Mesothelial cell of epicardium (in vitro differentiated cells): ENCODE measurements at regions not wholly inside any gene's neighbourhood (a gene's known extent, or its start where the extent isn't known, plus 50 kb on each side); places are given as distances from the start of the nearest gene placed in this dataset.

Experiments
- DNase-seq, 2 experiments: peaks; one replicate each; pipeline ENCODE4 v3.0.0; 2021; ENCODE audit warnings: low spot score in 2 of 2; ENCODE audit not compliant: unreplicated experiment in 2 of 2
- H3K27ac Mint-ChIP-seq: 2 replicates; pipeline ENCODE4 v1.8.0; 2021; ENCODE audit warnings: mixed read lengths
- H3K27me3 Mint-ChIP-seq: 2 replicates; pipeline ENCODE4 v1.8.0; 2021; ENCODE audit warnings: low read depth, mixed read lengths
- H3K36me3 Mint-ChIP-seq: 2 replicates; pipeline ENCODE4 v1.8.0; 2021; ENCODE audit warnings: mixed read lengths
- H3K4me1 Mint-ChIP-seq: 2 replicates; pipeline ENCODE4 v1.8.0; 2021; ENCODE audit warnings: mixed read lengths
- H3K4me3 Mint-ChIP-seq: 2 replicates; pipeline ENCODE4 v1.8.0; 2021; ENCODE audit warnings: mild to moderate bottlenecking, moderate library complexity, mixed read lengths
- H3K9me3 Mint-ChIP-seq: 2 replicates; pipeline ENCODE4 v1.8.0; 2021; ENCODE audit warnings: mixed read lengths
- TF ChIP-seq, protein P1 (sequence below): fragments of 200-600 bp; sonication (generic); IDR thresholded peaks from one replicate; pipeline ENCODE4 v1.5.0; 2021; ENCODE audit warnings: antibody characterized with exemption; ENCODE audit not compliant: unreplicated experiment

GRCh38 chr15:95292785-95293450, 1037.6 kb upstream of the NR2F2 start:
- H3K27me3 Mint-ChIP-seq, result no peaks in the 10 kb centered on the region
- no peaks in the 10 kb centered on the region for H3K9me3 Mint-ChIP-seq
- H3K36me3 Mint-ChIP-seq, result no peaks in the 10 kb centered on the region
- no peak overlapping the region for H3K4me3 Mint-ChIP-seq
- H3K27ac Mint-ChIP-seq, result no peak overlapping the region
- H3K4me1 Mint-ChIP-seq, result peaks cover 58% of the 10 kb centered on the region
- TF ChIP-seq, protein P1, sequence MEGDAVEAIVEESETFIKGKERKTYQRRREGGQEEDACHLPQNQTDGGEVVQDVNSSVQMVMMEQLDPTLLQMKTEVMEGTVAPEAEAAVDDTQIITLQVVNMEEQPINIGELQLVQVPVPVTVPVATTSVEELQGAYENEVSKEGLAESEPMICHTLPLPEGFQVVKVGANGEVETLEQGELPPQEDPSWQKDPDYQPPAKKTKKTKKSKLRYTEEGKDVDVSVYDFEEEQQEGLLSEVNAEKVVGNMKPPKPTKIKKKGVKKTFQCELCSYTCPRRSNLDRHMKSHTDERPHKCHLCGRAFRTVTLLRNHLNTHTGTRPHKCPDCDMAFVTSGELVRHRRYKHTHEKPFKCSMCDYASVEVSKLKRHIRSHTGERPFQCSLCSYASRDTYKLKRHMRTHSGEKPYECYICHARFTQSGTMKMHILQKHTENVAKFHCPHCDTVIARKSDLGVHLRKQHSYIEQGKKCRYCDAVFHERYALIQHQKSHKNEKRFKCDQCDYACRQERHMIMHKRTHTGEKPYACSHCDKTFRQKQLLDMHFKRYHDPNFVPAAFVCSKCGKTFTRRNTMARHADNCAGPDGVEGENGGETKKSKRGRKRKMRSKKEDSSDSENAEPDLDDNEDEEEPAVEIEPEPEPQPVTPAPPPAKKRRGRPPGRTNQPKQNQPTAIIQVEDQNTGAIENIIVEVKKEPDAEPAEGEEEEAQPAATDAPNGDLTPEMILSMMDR, result no peak
- no peak for DNase-seq

GRCh38 chr15:95293456-95294031, 1037.0 kb upstream of the NR2F2 start:
- Mint-ChIP-seq H3K27me3 (no peaks in the 10 kb centered on the region), H3K27ac (no peak overlapping the region), H3K4me3 (no peak overlapping the region), H3K4me1 (peaks cover 55% of the 10 kb centered on the region), H3K36me3 (no peaks in the 10 kb centered on the region), H3K9me3 (no peaks in the 10 kb centered on the region)
- TF ChIP-seq, protein P1, result no peak
- no peak for DNase-seq

DNA sequence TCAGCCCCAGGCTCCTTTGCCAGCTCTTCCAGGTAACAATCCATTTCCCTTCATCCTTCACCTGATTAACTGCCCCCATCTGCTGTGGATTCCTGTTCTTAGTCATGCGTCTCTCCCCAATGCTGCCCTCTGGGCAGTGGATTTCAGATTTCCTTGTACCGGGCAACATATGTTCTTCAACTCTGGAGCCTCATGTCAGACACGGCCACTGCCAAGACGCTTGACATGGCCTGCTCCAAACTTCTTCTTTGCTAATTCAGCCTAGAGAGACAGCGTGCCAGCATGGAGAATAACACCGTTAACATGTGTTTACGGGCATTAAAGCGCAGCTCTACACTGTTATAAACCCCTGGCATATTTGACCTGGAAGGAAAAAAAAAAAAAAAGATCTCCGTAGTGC, 1035.1 kb upstream of the NR2F2 start:
- H3K9me3 Mint-ChIP-seq, result no peaks in the 10 kb centered on the region
- H3K36me3 Mint-ChIP-seq, result no peaks in the 10 kb centered on the region
- no peaks in the 10 kb centered on the region for H3K27me3 Mint-ChIP-seq
- TF ChIP-seq, protein P1, result no peak
- peaks cover 45% of the 10 kb centered on the region for H3K4me1 Mint-ChIP-seq
- H3K4me3 Mint-ChIP-seq, result no peak overlapping the region
- H3K27ac Mint-ChIP-seq, result no peak overlapping the region
- DNase-seq, result no peak

DNA sequence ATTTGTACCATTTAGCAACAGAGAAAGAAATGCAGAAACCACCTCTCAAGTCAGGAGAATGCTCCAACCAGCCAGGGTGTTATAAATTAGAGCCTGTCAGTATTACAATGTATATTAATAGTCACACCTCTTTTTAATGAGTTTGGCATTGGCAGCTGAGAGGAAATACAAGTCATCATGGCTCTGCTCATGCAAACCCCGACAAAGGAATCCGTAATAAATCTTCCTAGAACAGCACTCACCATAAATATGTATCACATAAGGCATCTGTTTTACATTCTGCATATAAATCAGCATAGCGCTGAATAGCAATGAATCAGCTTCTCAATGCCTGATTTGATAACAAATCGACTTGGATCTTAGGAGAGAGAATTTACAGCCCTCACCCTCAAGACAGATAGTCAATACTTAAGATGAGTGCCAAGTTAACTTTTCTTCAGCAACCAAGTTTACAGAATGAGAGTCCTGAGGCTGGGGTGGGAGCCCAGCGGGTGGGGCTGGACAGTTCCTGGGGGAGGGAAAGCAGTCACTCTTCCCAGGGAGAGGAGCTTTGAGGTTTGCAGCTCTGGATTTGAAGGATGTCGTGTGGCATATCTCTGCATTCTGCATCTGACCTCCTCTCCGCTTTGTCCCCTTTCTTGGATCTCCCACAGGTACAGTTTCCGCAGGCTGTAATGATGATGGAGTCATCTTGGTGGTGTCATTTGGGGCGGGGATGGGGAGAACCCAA, 1034.4 kb upstream of the NR2F2 start:
- H3K4me1 Mint-ChIP-seq, result peaks cover 42% of the 10 kb centered on the region
- H3K9me3 Mint-ChIP-seq, result peaks cover 5% of the 10 kb centered on the region
- no peak overlapping the region for H3K4me3 Mint-ChIP-seq
- H3K27ac Mint-ChIP-seq, result peak overlapping the region; percentile 50
- TF ChIP-seq, protein P1, result no peak
- H3K36me3 Mint-ChIP-seq, result no peaks in the 10 kb centered on the region
- no peaks in the 10 kb centered on the region for H3K27me3 Mint-ChIP-seq
- no peak for DNase-seq

DNA sequence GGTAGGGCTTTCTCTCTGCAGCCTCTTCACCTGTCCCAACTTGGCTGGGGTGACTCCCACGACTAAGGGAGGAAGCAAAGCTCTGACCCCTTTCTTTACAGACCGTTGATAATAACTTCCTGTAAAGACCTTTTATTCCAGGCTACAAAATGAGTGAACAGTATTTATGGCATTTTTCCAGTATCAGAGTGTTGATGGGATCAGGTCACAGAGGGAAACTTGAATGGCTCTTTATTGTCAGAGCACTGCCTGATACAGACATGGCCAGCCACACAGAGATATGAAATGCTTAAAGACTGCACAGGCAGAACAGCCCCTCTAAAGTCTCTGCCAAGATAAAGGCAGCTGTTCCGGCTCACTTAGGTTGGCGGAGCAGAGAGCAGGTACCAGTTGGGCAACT, 1033.9 kb upstream of the NR2F2 start:
- Mint-ChIP-seq H3K27me3 (no peaks in the 10 kb centered on the region), H3K27ac (peak overlapping the region; percentile 50), H3K9me3 (peaks cover 11% of the 10 kb centered on the region), H3K36me3 (peaks cover 3% of the 10 kb centered on the region), H3K4me3 (no peak overlapping the region), H3K4me1 (peaks cover 40% of the 10 kb centered on the region)
- DNase-seq, result no peak
- TF ChIP-seq, protein P1, result no peak
